ENCODE measurements at regions not wholly inside any gene's neighbourhood (a gene's known extent, or its start where the extent isn't known, plus 50 kb on each side); places are given as distances from the start of the nearest gene placed in this dataset.

DNA sequence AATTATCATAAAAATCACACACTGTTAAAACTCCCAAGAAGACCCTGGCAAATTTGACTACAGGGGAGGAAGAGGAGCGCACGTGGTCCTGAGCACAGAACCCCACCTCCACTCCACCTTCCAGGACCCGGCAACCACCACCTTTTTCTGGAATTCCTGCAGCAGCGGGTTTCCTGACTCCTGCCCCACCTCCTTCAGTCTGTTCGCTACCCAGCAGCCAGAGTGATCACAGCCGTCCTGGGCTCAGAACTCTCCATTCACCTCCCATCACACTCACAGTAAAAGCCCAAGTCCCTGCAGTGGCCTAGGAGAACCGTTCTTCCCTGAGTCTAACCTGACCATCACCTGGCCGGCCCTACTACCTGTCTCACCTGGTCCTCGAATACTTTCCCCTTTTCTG, 107.4 kb upstream of the FAM204A start (continued):
- no peak for TF ChIP-seq ZNF121 (CRISPR knock-in tag; IDR thresholded peaks at IDR 0.05)

DNA sequence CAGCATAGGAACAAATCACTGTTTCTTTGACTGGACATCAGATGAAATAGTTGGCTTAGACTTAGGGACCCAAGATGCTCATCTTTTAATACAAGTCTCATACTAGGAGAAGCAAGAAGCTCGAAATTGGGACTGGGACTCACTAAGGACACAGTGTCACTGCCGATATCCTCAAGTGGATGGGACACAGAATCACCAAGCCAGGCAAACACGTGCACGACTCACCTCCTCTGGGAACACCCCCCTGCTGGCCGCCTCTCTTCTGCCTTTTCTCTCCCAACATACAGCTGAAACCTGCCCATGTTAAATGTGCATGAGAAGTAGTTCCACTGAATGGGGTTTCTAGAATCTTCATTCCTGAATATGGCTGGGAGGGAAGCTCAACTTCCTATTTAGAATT, 106.6 kb upstream of the FAM204A start:
- Mint-ChIP-seq H3K4me3 (no peak overlapping the region), H3K27me3 (ENCODE audit: low read depth) (peaks cover 12% of the 10 kb centered on the region), H3K4me1 (peaks cover 4% of the 10 kb centered on the region; the same call in 1 of the 2 replicates), H3K36me3 (no peaks in the 10 kb centered on the region), H3K9me3 (peaks cover 16% of the 10 kb centered on the region), H3K27ac (no peak overlapping the region)
- ATAC-seq: no peak
- DNase-seq (ENCODE audit: low spot score): no peak
- ChIA-PET CTCF (interaction anchor here (3.0 kb wide), 1 partner anchor 10 kb away, joined by 14 read pairs; no protein-coding TSS in a partner anchor), POLR2A (no interaction called here)
- TF ChIP-seq JUN (CRISPR knock-in tag; IDR thresholded peaks at IDR 0.05) (no peak), OVOL2 (CRISPR knock-in tag; IDR thresholded peaks at IDR 0.05; ENCODE audit: borderline replicate concordance) (no peak)
- TF ChIP-seq, protein P1, sequence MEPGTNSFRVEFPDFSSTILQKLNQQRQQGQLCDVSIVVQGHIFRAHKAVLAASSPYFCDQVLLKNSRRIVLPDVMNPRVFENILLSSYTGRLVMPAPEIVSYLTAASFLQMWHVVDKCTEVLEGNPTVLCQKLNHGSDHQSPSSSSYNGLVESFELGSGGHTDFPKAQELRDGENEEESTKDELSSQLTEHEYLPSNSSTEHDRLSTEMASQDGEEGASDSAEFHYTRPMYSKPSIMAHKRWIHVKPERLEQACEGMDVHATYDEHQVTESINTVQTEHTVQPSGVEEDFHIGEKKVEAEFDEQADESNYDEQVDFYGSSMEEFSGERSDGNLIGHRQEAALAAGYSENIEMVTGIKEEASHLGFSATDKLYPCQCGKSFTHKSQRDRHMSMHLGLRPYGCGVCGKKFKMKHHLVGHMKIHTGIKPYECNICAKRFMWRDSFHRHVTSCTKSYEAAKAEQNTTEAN (CRISPR knock-in tag; IDR thresholded peaks at IDR 0.05): no peak

DNA sequence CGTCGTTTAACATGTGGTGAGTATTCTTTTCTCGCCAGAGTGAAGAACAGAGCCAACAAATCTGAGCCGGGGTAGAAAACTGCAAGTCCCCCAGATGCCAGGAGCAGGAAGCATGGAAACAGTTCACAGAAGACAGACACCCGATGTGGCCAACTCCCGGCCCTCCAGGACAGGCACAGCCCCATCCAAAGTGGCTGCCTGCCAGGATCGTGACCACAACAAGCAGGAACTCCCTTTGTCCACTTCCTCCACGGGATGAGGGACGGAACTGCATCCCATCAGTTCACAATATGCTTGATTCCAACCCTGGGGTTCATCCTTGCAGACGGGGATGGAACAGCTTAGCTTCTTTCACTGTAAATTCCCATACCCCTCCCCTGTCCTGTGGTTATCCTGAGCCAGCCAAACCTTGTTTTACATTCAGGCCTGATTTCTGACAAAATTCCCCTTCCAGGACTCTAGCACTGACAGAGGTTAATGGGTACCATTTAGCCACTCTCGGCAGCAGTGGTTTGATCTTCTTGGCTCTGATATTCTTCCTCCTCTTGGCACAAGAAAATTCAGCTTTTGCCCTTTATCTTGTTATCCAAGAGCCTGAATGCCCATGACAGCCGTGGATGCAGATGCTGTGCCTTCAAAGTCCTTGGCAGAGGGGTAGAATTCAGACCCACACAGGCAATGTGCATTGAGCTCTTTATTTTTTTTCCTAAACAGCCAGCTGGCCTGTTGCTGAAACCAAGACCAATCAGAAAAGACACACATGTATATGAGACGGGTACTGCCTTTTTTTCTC, 105.5 kb upstream of the FAM204A start:
- TF ChIP-seq ZBTB21 (CRISPR knock-in tag; IDR thresholded peaks at IDR 0.05; ENCODE audit: borderline replicate concordance) (no peak), SOX15 (CRISPR knock-in tag; IDR thresholded peaks at IDR 0.05) (no peak), JUN (CRISPR knock-in tag; IDR thresholded peaks at IDR 0.05) (no peak), TEAD4 (CRISPR knock-in tag; IDR thresholded peaks at IDR 0.05) (no peak), GTF2I (CRISPR knock-in tag; conservative IDR thresholded peaks at IDR 0.05) (no peak), ZNF396 (CRISPR knock-in tag; IDR thresholded peaks at IDR 0.05; ENCODE audit: borderline replicate concordance) (no peak), ATF1 (CRISPR knock-in tag; IDR thresholded peaks at IDR 0.05) (no peak), NFATC4 (CRISPR knock-in tag; IDR thresholded peaks at IDR 0.05) (no peak), RELA (CRISPR knock-in tag; IDR thresholded peaks at IDR 0.05; ENCODE audit: borderline replicate concordance) (no peak), CBFB (CRISPR knock-in tag; IDR thresholded peaks at IDR 0.05; ENCODE audit: low read depth) (no peak), TP53 (CRISPR knock-in tag; IDR thresholded peaks at IDR 0.05) (no peak)
- TF ChIP-seq, protein P2, sequence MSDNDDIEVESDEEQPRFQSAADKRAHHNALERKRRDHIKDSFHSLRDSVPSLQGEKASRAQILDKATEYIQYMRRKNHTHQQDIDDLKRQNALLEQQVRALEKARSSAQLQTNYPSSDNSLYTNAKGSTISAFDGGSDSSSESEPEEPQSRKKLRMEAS (CRISPR knock-in tag; IDR thresholded peaks at IDR 0.05): no peak
- TF ChIP-seq, protein P3, sequence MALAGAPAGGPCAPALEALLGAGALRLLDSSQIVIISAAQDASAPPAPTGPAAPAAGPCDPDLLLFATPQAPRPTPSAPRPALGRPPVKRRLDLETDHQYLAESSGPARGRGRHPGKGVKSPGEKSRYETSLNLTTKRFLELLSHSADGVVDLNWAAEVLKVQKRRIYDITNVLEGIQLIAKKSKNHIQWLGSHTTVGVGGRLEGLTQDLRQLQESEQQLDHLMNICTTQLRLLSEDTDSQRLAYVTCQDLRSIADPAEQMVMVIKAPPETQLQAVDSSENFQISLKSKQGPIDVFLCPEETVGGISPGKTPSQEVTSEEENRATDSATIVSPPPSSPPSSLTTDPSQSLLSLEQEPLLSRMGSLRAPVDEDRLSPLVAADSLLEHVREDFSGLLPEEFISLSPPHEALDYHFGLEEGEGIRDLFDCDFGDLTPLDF (CRISPR knock-in tag; IDR thresholded peaks at IDR 0.05): no peak
- TF ChIP-seq, protein P4, sequence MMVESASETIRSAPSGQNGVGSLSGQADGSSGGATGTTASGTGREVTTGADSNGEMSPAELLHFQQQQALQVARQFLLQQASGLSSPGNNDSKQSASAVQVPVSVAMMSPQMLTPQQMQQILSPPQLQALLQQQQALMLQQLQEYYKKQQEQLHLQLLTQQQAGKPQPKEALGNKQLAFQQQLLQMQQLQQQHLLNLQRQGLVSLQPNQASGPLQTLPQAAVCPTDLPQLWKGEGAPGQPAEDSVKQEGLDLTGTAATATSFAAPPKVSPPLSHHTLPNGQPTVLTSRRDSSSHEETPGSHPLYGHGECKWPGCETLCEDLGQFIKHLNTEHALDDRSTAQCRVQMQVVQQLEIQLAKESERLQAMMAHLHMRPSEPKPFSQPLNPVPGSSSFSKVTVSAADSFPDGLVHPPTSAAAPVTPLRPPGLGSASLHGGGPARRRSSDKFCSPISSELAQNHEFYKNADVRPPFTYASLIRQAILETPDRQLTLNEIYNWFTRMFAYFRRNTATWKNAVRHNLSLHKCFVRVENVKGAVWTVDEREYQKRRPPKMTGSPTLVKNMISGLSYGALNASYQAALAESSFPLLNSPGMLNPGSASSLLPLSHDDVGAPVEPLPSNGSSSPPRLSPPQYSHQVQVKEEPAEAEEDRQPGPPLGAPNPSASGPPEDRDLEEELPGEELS (CRISPR knock-in tag; IDR thresholded peaks at IDR 0.05): no peak
- ATAC-seq (no peak), DNase-seq (ENCODE audit: low spot score) (no peak)
- Mint-ChIP-seq H3K27me3 (ENCODE audit: low read depth) (peaks cover 12% of the 10 kb centered on the region), H3K27ac (no peak overlapping the region), H3K4me1 (peaks cover 4% of the 10 kb centered on the region; the same call in 1 of the 2 replicates), H3K4me3 (no peak overlapping the region), H3K9me3 (peaks cover 16% of the 10 kb centered on the region), H3K36me3 (no peaks in the 10 kb centered on the region)
- CTCF ChIA-PET: interaction anchor here (1.3 to 3.0 kb wide), 2 partner anchors 11 to 117 kb away, joined by 3 to 14 read pairs; no protein-coding TSS in a partner anchor
- POLR2A ChIA-PET: no interaction called here
